ENCODE measurements at regions not wholly inside any gene's neighbourhood (a gene's known extent, or its start where the extent isn't known, plus 50 kb on each side); places are given as distances from the start of the nearest gene placed in this dataset.

DNA sequence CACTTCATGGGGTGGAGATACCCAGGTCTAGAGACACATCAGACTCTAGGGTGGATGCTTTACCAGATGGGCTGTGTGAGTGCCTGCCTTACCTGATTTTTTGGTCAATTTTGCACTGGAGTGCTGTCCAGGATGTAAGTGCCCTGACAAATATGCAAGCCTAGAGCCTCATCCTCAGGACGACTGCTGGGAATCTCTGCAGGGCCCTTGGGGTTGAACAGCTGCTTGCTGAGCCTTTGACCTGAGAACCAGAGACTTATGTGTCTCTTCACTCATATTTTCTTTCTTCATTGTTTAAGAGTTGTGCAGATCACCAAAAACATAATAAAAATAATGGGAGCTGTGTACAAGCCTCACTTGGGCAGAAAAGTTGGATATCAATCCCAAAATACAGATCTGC is 551.5 kb upstream of the ATP2B1 start:
- no peak for TF ChIP-seq POLR2A (IDR thresholded peaks at IDR 0.05)
- TF ChIP-seq, protein P1, sequence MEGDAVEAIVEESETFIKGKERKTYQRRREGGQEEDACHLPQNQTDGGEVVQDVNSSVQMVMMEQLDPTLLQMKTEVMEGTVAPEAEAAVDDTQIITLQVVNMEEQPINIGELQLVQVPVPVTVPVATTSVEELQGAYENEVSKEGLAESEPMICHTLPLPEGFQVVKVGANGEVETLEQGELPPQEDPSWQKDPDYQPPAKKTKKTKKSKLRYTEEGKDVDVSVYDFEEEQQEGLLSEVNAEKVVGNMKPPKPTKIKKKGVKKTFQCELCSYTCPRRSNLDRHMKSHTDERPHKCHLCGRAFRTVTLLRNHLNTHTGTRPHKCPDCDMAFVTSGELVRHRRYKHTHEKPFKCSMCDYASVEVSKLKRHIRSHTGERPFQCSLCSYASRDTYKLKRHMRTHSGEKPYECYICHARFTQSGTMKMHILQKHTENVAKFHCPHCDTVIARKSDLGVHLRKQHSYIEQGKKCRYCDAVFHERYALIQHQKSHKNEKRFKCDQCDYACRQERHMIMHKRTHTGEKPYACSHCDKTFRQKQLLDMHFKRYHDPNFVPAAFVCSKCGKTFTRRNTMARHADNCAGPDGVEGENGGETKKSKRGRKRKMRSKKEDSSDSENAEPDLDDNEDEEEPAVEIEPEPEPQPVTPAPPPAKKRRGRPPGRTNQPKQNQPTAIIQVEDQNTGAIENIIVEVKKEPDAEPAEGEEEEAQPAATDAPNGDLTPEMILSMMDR (IDR thresholded peaks at IDR 0.05): no peak
